Gastrocnemius medialis (tissue), 4 donors: ENCODE measurements at regions not wholly inside any gene's neighbourhood (a gene's known extent, or its start where the extent isn't known, plus 50 kb on each side); places are given as distances from the start of the nearest gene placed in this dataset.

ENCODE experiments used
- ATAC-seq, 2 donors: fragments of 150-250 bp; one replicate each; pipeline ENCODE4 v1.9.1; 2016
- DNase-seq, 2 donors: peaks; one replicate each; pipeline ENCODE4 v3.0.0-alpha.2; 2019
- H3K27ac ChIP-seq, 4 donors: fragments of 200-600 bp; sonication (generic); 1 replicate in 1 of 4; 2 replicates in 3 of 4; pipeline ENCODE4 v1.5.1; 2016 to 2018; ENCODE audit warnings: mild to moderate bottlenecking in 2 of 4, moderate library complexity in 1 of 4
- H3K27me3 ChIP-seq, 3 donors: fragments of 200-600 bp; sonication (generic) in 2 of 3; 1 replicate in 1 of 3; 2 replicates in 2 of 3; pipeline versions ENCODE4 v1.5.1 to v1.6.0; 2016 to 2019; ENCODE audit warnings: mild to moderate bottlenecking in 1 of 3, moderate library complexity in 1 of 3
- H3K36me3 ChIP-seq, 2 donors: fragments of 200-600 bp; sonication (generic) in 1 of 2; one replicate each; pipeline ENCODE4 v1.5.1; 2017 to 2018
- H3K4me1 ChIP-seq, 2 donors: fragments of 200-600 bp; sonication (generic) in 1 of 2; one replicate each; pipeline ENCODE4 v1.5.1; 2016 to 2017; ENCODE audit warnings: mild to moderate bottlenecking in 2 of 2
- H3K4me3 ChIP-seq, 4 donors: fragments of 200-600 bp; sonication (generic) in 3 of 4; 1 replicate in 1 of 4; 2 replicates in 3 of 4; pipeline ENCODE4 v1.5.1; 2016 to 2019; ENCODE audit warnings: mild to moderate bottlenecking in 2 of 4
- H3K9me3 ChIP-seq, 3 donors: fragments of 200-600 bp; sonication (generic) in 2 of 3; 1 replicate in 1 of 3; 2 replicates in 2 of 3; pipeline ENCODE4 v1.5.1; 2016 to 2019
- CTCF ChIP-seq, 5 experiments: fragments of 450-650 bp in 3 of 5; fragments of 200-600 bp in 2 of 5; sonication (generic) in 2 of 5; IDR thresholded peaks in 4 of 5; conservative IDR thresholded peaks in 1 of 5; 1 replicate in 4 of 5; 2 replicates in 1 of 5; pipeline ENCODE4 v1.5.1; 2016 to 2019; ENCODE audit warnings: antibody characterized with exemption in 5 of 5, mild to moderate bottlenecking in 3 of 5, moderate library complexity in 3 of 5
- POLR2A ChIP-seq, 2 donors: fragments of 450-650 bp; IDR thresholded peaks; one replicate each; pipeline ENCODE4 v1.6.1; 2017; ENCODE audit warnings: antibody characterized with exemption in 2 of 2, mild to moderate bottlenecking in 2 of 2, moderate library complexity in 2 of 2
- in situ Hi-C, 4 donors: fragments of 200-750 bp; cut with MboI; loops; one replicate each; pipeline versions ENCODE4 v1.15.0 to v1.8.0; 2017; ENCODE audit warnings: low sequenced_read_pairs in 4 of 4
- intact Hi-C: fragments of 100-400 bp; cut with DNase I; formaldehyde crosslinking; loops from one replicate; pipeline ENCODE4 v1.15.1; 2023; ENCODE audit warnings: low total_unique reads

GRCh38 chr9:115230924-115231515 is 113.1 kb upstream of the TNC start:
- no peaks in the 10 kb centered on the region for H3K36me3 ChIP-seq
- no peak overlapping the region for H3K4me3 ChIP-seq
- intact Hi-C loops, result no loop called here
- TF ChIP-seq CTCF (IDR thresholded peaks at IDR 0.05 in 4 of 5, conservative IDR thresholded peaks at IDR 0.05 in 1 of 5), result no peak
- no peak for TF ChIP-seq POLR2A (IDR thresholded peaks at IDR 0.05)
- DNase-seq (no peak), ATAC-seq (no peak)
- no peak overlapping the region for H3K27ac ChIP-seq
- H3K27me3 ChIP-seq, result no peaks in the 10 kb centered on the region
- in situ Hi-C loops, result no loop called here
- no peaks in the 10 kb centered on the region for H3K9me3 ChIP-seq
- H3K4me1 ChIP-seq, result no peaks in the 10 kb centered on the region

GRCh38 chr9:115232181-115232774 is 114.3 kb upstream of the TNC start:
- in situ Hi-C loops, result no loop called here
- TF ChIP-seq CTCF (IDR thresholded peaks at IDR 0.05 in 4 of 5, conservative IDR thresholded peaks at IDR 0.05 in 1 of 5) (no peak), POLR2A (IDR thresholded peaks at IDR 0.05) (no peak)
- no peak overlapping the region for H3K4me3 ChIP-seq
- intact Hi-C loops, result no loop called here
- no peak overlapping the region for H3K27ac ChIP-seq
- no peaks in the 10 kb centered on the region for H3K27me3 ChIP-seq
- DNase-seq (no peak), ATAC-seq (no peak)
- H3K36me3 ChIP-seq, result no peaks in the 10 kb centered on the region
- no peaks in the 10 kb centered on the region for H3K9me3 ChIP-seq
- H3K4me1 ChIP-seq, result no peaks in the 10 kb centered on the region

- in situ Hi-C loops, result no loop called here
- H3K27me3 ChIP-seq, result no peaks in the 10 kb centered on the region
- H3K4me3 ChIP-seq, result no peak overlapping the region
- H3K9me3 ChIP-seq, result no peaks in the 10 kb centered on the region
- H3K4me1 ChIP-seq, result no peaks in the 10 kb centered on the region
- no peak overlapping the region for H3K27ac ChIP-seq
- no peak for TF ChIP-seq CTCF (IDR thresholded peaks at IDR 0.05 in 4 of 5, conservative IDR thresholded peaks at IDR 0.05 in 1 of 5)
- no peak for TF ChIP-seq POLR2A (IDR thresholded peaks at IDR 0.05)
- ATAC-seq, result no peak
- no peaks in the 10 kb centered on the region for H3K36me3 ChIP-seq
- intact Hi-C loops, result no loop called here
- no peak for DNase-seq
Observed at GRCh38 chr9:115234094-115234493, 116.1 kb upstream of the TNC start.

DNA sequence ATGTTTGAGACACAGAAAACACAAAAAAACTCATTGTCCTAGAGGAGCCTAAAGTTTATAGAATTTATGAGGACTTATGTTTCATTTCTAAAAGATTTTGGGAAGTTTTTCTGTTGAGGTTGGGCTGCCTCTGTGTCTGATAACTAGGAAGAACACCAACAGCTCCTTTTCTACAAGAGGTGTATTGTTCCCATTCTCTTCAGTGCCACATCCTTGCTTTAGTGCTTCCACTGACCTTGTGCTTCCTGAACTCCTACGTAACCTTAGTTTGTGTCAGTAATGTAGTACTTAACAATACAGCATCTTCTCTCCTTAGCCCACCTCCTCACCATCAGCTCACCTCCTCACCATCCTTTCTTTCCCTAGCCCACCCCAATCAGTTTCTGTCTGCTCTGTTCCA is 117.3 kb upstream of the TNC start:
- Histone ChIP-seq H3K9me3 (no peaks in the 10 kb centered on the region), H3K36me3 (no peaks in the 10 kb centered on the region), H3K27ac (no peak overlapping the region), H3K4me1 (no peaks in the 10 kb centered on the region), H3K27me3 (no peaks in the 10 kb centered on the region), H3K4me3 (no peak overlapping the region)
- TF ChIP-seq POLR2A (IDR thresholded peaks at IDR 0.05) (no peak), CTCF (IDR thresholded peaks at IDR 0.05 in 4 of 5, conservative IDR thresholded peaks at IDR 0.05 in 1 of 5) (no peak)
- intact Hi-C loops (no loop called here), in situ Hi-C loops (no loop called here)
- DNase-seq (no peak), ATAC-seq (no peak)
